ENCODE measurements at regions not wholly inside any gene's neighbourhood (a gene's known extent, or its start where the extent isn't known, plus 50 kb on each side); places are given as distances from the start of the nearest gene placed in this dataset.

GRCh38 chr7:112573302-112574039 lies 92.7 kb downstream of the LSMEM1 start:
- TF ChIP-seq SRF (IDR thresholded peaks at IDR 0.05; ENCODE audit: low read depth) (no peak), ELF1 (IDR thresholded peaks at IDR 0.05; ENCODE audit: borderline replicate concordance, low read depth) (no peak), CEBPB (IDR thresholded peaks at IDR 0.05; ENCODE audit: low read depth) (no peak), RAD21 (IDR thresholded peaks at IDR 0.05; ENCODE audit: low read depth) (no peak), ZNF274 (IDR thresholded peaks at IDR 0.05; ENCODE audit: low read depth, low read length) (no peak), EZH2phosphoT487 (IDR thresholded peaks at IDR 0.05; ENCODE audit: borderline replicate concordance) (no peak), ZBTB33 (IDR thresholded peaks at IDR 0.05; ENCODE audit: extremely low read depth, insufficient replicate concordance, low read length) (no peak), ZFX (IDR thresholded peaks at IDR 0.05) (no peak), JUND (IDR thresholded peaks at IDR 0.05) (no peak), CTCF (IDR thresholded peaks at IDR 0.05 in 2 of 3, conservative IDR thresholded peaks at IDR 0.05 in 1 of 3; ENCODE audit: borderline replicate concordance in 1 of 3, insufficient read depth in 1 of 3, low read depth in 2 of 3, low read length in 2 of 3) (no peak)
- intact Hi-C loops (cut with micrococcal nuclease), result no loop called here
- H2AFZ ChIP-seq (ENCODE audit: low read depth, low read length, poor library complexity, severe bottlenecking), result no peak overlapping the region
- ATAC-seq (no peak), DNase-seq (ENCODE audit: low read depth, low spot score) (no peak)
- H3K27ac ChIP-seq (ENCODE audit: low read depth, low read length), result no peak overlapping the region
- no peaks in the 10 kb centered on the region for H3K9me3 ChIP-seq (ENCODE audit: control insufficient read depth in 1 of 2, insufficient read depth in 1 of 2, low read depth in 1 of 2, low read length in 2 of 2)
- no peak overlapping the region for H3K9ac ChIP-seq (ENCODE audit: low read length)
- no peak overlapping the region for H3K4me3 ChIP-seq (replicated peaks in 1 of 2; ENCODE audit: low read depth in 1 of 2, low read length in 2 of 2)
- no TSS peak for BruUV-seq (replicated peaks)
- ChIA-PET RAD21 (ENCODE audit: low non-redundant PET in 1 of 2, low total read pairs in 2 of 2, uncharacterized antibody in 2 of 2, unreplicated experiment in 2 of 2) (no interaction called here), POLR2A (interaction anchor here (1.0 kb wide), 1 partner anchor 216 kb away, joined by 3 read pairs; the partner anchor contains the start of gene TMEM168), CTCF (no interaction called here)
- H3K27me3 ChIP-seq (ENCODE audit: insufficient read depth, low read length), result no peaks in the 10 kb centered on the region
- no peaks in the 10 kb centered on the region for H3K36me3 ChIP-seq (ENCODE audit: control insufficient read depth in 1 of 2, insufficient read depth in 2 of 2, low read length in 2 of 2)
- no peaks in the 10 kb centered on the region for H3K9me2 ChIP-seq (ENCODE audit: insufficient read depth)
- no peaks in the 10 kb centered on the region for H3K4me1 ChIP-seq (ENCODE audit: control insufficient read depth in 1 of 2, insufficient read depth in 2 of 2, low read length in 2 of 2)
- no peaks in the 10 kb centered on the region for H4K20me1 ChIP-seq (ENCODE audit: insufficient read depth)
- H3K79me2 ChIP-seq (ENCODE audit: insufficient read depth, low read length), result no peaks in the 10 kb centered on the region
- no peak overlapping the region for H3K4me2 ChIP-seq (ENCODE audit: low read length)
